ENCODE measurements at regions not wholly inside any gene's neighbourhood (a gene's known extent, or its start where the extent isn't known, plus 50 kb on each side); places are given as distances from the start of the nearest gene placed in this dataset.

GRCh38 chr5:25979086-25979485 is 1059.3 kb downstream of the CDH9 start:
- TF ChIP-seq, protein P1, sequence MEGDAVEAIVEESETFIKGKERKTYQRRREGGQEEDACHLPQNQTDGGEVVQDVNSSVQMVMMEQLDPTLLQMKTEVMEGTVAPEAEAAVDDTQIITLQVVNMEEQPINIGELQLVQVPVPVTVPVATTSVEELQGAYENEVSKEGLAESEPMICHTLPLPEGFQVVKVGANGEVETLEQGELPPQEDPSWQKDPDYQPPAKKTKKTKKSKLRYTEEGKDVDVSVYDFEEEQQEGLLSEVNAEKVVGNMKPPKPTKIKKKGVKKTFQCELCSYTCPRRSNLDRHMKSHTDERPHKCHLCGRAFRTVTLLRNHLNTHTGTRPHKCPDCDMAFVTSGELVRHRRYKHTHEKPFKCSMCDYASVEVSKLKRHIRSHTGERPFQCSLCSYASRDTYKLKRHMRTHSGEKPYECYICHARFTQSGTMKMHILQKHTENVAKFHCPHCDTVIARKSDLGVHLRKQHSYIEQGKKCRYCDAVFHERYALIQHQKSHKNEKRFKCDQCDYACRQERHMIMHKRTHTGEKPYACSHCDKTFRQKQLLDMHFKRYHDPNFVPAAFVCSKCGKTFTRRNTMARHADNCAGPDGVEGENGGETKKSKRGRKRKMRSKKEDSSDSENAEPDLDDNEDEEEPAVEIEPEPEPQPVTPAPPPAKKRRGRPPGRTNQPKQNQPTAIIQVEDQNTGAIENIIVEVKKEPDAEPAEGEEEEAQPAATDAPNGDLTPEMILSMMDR (IDR thresholded peaks at IDR 0.05) = no peak
- TF ChIP-seq EP300 (IDR thresholded peaks at IDR 0.05) (no peak), POLR2AphosphoS5 (IDR thresholded peaks at IDR 0.05) (no peak)

All from suprapubic skin (tissue), 4 donors.